WTC11 (cell line): ENCODE measurements at regions not wholly inside any gene's neighbourhood (a gene's known extent, or its start where the extent isn't known, plus 50 kb on each side); places are given as distances from the start of the nearest gene placed in this dataset.

ENCODE experiments used
- ATF6 ChIP-seq: sonication (generic); formaldehyde crosslinking; IDR thresholded peaks from 2 replicates; pipeline ENCODE4 v1.8.1; 2023; ENCODE audit warnings: mild to moderate bottlenecking, missing genetic modification reagents
- E2F4 ChIP-seq: sonication (generic); formaldehyde crosslinking; IDR thresholded peaks from 2 replicates; pipeline ENCODE4 v1.8.1; 2022; ENCODE audit warnings: low read depth, mild to moderate bottlenecking, moderate library complexity, missing genetic modification reagents, borderline replicate concordance
- ETV6 ChIP-seq: sonication (generic); formaldehyde crosslinking; IDR thresholded peaks from 2 replicates; pipeline ENCODE4 v1.8.1; 2022; ENCODE audit warnings: mild to moderate bottlenecking, missing genetic modification reagents
- FOXK1 ChIP-seq: sonication (generic); formaldehyde crosslinking; IDR thresholded peaks from 2 replicates; pipeline ENCODE4 v1.8.0; 2022; ENCODE audit warnings: mild to moderate bottlenecking, moderate library complexity, missing genetic modification reagents
- FOXP1 ChIP-seq: sonication (generic); formaldehyde crosslinking; IDR thresholded peaks from 2 replicates; pipeline ENCODE4 v1.8.0; 2022; ENCODE audit warnings: missing genetic modification reagents, mild to moderate bottlenecking, moderate library complexity, borderline replicate concordance
- FOXP4 ChIP-seq: sonication (generic); formaldehyde crosslinking; IDR thresholded peaks from 2 replicates; pipeline ENCODE4 v1.8.0; 2022; ENCODE audit warnings: mild to moderate bottlenecking, missing genetic modification reagents
- GRHL2 ChIP-seq: fragments of 250-450 bp; sonication (Bioruptor Pico); IDR thresholded peaks from 2 replicates; pipeline ENCODE4 v1.8.0; 2022; ENCODE audit warnings: mild to moderate bottlenecking, moderate library complexity; ENCODE audit not compliant: insufficient replicate concordance, severe bottlenecking
- GTF2I ChIP-seq: fragments of 250-450 bp; sonication (Bioruptor Pico); conservative IDR thresholded peaks from 2 replicates; pipeline ENCODE4 v1.4.0; 2021; ENCODE audit warnings: mild to moderate bottlenecking
- HMGA2 ChIP-seq: fragments of 250-450 bp; sonication (Bioruptor Pico); IDR thresholded peaks from 2 replicates; pipeline ENCODE4 v1.4.0; 2021; ENCODE audit warnings: mild to moderate bottlenecking, moderate library complexity
- HMGXB4 ChIP-seq: sonication (generic); formaldehyde crosslinking; IDR thresholded peaks from 2 replicates; pipeline ENCODE4 v1.8.1; 2023; ENCODE audit warnings: mild to moderate bottlenecking, moderate library complexity, missing genetic modification reagents
- KAT7 ChIP-seq: sonication (generic); formaldehyde crosslinking; IDR thresholded peaks from 2 replicates; pipeline ENCODE4 v1.8.1; 2023; ENCODE audit warnings: missing genetic modification reagents, mild to moderate bottlenecking, borderline replicate concordance
- OVOL2 ChIP-seq: fragments of 250-450 bp; sonication (Bioruptor Pico); IDR thresholded peaks from 2 replicates; pipeline ENCODE4 v1.9.0; 2021; ENCODE audit warnings: mild to moderate bottlenecking, borderline replicate concordance
- RELA ChIP-seq: sonication (generic); formaldehyde crosslinking; IDR thresholded peaks from 2 replicates; pipeline ENCODE4 v1.8.1; 2022; ENCODE audit warnings: missing genetic modification reagents, mild to moderate bottlenecking, borderline replicate concordance
- RORB ChIP-seq: fragments of 250-450 bp; sonication (Bioruptor Pico); IDR thresholded peaks from 2 replicates; pipeline ENCODE4 v1.9.0; 2021; ENCODE audit warnings: mild to moderate bottlenecking
- USF2 ChIP-seq: sonication (generic); formaldehyde crosslinking; IDR thresholded peaks from 2 replicates; pipeline ENCODE4 v1.8.1; 2023; ENCODE audit warnings: mild to moderate bottlenecking, missing genetic modification reagents, moderate library complexity
- ZBTB21 ChIP-seq: sonication (generic); formaldehyde crosslinking; IDR thresholded peaks from 2 replicates; pipeline ENCODE4 v1.8.1; 2023; ENCODE audit warnings: mild to moderate bottlenecking, missing genetic modification reagents, borderline replicate concordance
- ZNF121 ChIP-seq: sonication (generic); formaldehyde crosslinking; IDR thresholded peaks from 2 replicates; pipeline ENCODE4 v1.8.0; 2023; ENCODE audit warnings: missing genetic modification reagents
- ZNF138 ChIP-seq: sonication (generic); formaldehyde crosslinking; conservative IDR thresholded peaks from 2 replicates; pipeline ENCODE4 v1.8.1; 2022; ENCODE audit warnings: mild to moderate bottlenecking, moderate library complexity, missing genetic modification reagents
- ZNF396 ChIP-seq: fragments of 250-450 bp; sonication (Bioruptor Pico); IDR thresholded peaks from 2 replicates; pipeline ENCODE4 v1.8.0; 2021; ENCODE audit warnings: mild to moderate bottlenecking, moderate library complexity, borderline replicate concordance
- ZNF423 ChIP-seq: fragments of 250-450 bp; sonication (Bioruptor Pico); IDR thresholded peaks from 2 replicates; pipeline ENCODE4 v2.1.2; 2022; ENCODE audit warnings: mild to moderate bottlenecking, moderate library complexity
- TF ChIP-seq, protein P1 (sequence below): sonication (generic); formaldehyde crosslinking; IDR thresholded peaks from 2 replicates; pipeline ENCODE4 v1.8.1; 2022; ENCODE audit warnings: missing genetic modification reagents, borderline replicate concordance
- TF ChIP-seq, protein P2 (sequence below): sonication (generic); formaldehyde crosslinking; IDR thresholded peaks from 2 replicates; pipeline ENCODE4 v1.8.1; 2023; ENCODE audit warnings: mild to moderate bottlenecking, missing genetic modification reagents, moderate library complexity
- TF ChIP-seq, protein P3 (sequence below): sonication (generic); formaldehyde crosslinking; IDR thresholded peaks from 2 replicates; pipeline ENCODE4 v1.8.0; 2023; ENCODE audit warnings: missing genetic modification reagents, mild to moderate bottlenecking, borderline replicate concordance

DNA sequence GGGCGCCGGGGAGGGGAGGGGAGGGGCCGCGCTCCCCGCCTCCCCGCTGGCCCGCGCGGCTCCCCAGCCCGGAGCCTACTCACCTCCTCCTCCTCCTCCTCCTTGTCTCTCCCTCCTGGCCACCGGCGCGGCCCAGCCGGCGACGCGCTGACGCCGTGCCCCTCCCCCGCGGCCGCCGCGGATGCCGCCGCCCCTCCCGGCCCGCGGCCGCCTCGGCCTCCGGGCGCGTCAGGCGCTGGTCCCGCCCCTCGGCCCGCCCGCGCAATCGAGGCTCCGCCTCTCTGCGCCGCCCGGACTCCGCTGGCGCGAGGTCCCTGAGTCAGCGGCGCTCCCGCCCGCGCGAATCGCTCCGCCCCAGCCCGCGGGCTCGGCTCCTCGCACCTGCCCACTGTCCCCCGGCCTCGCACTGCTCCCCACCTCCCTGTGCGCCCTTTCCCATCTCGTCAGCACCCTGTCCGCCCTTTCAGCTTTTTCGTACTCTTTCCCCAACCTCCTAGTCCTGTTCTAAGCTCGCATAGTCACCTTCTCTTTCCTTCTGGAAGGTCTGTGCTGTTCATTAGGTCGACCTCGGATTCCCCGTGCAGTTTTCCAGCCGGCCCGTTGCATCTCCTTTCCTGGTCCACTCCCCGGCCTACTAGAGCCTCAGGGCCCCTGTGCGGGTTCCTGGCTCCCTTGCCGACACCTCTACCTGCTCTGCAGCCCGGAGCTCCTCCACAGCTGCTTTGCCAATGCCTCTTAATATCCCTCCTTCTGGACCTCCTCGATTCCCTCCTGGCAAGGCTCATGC, 187.4 kb downstream of the ZEB2 start (continued):
- TF ChIP-seq HMGXB4 (CRISPR knock-in tag) (no peak), GRHL2 (CRISPR knock-in tag) (no peak), KAT7 (CRISPR knock-in tag) (no peak), ATF6 (CRISPR knock-in tag) (no peak), USF2 (peak; percentile 29; the same call in 1 of the 2 replicates), ETV6 (peak; percentile 80), ZNF138 (CRISPR knock-in tag) (no peak), FOXP4 (CRISPR knock-in tag) (peak; percentile 89), ZNF423 (CRISPR knock-in tag) (0 out of 2 replicates have a peak, but pooled peaks have one; percentile 29), HMGA2 (CRISPR knock-in tag) (no peak), FOXP1 (peak; percentile 94), FOXK1 (CRISPR knock-in tag) (peak; percentile 72; the same call in 1 of the 2 replicates), E2F4 (CRISPR knock-in tag) (0 out of 2 replicates have a peak, but pooled peaks have one; percentile 43), OVOL2 (CRISPR knock-in tag) (no peak), ZNF121 (no peak), RELA (no peak), GTF2I (CRISPR knock-in tag) (no peak), RORB (CRISPR knock-in tag) (no peak), ZBTB21 (CRISPR knock-in tag) (peak; percentile 75; the same call in 1 of the 2 replicates), ZNF396 (CRISPR knock-in tag) (no peak)
- TF ChIP-seq, protein P1, sequence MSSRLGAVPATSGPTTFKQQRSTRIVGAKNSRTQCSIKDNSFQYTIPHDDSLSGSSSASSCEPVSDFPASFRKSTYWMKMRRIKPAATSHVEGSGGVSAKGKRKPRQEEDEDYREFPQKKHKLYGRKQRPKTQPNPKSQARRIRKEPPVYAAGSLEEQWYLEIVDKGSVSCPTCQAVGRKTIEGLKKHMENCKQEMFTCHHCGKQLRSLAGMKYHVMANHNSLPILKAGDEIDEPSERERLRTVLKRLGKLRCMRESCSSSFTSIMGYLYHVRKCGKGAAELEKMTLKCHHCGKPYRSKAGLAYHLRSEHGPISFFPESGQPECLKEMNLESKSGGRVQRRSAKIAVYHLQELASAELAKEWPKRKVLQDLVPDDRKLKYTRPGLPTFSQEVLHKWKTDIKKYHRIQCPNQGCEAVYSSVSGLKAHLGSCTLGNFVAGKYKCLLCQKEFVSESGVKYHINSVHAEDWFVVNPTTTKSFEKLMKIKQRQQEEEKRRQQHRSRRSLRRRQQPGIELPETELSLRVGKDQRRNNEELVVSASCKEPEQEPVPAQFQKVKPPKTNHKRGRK: no peak
- TF ChIP-seq, protein P2, sequence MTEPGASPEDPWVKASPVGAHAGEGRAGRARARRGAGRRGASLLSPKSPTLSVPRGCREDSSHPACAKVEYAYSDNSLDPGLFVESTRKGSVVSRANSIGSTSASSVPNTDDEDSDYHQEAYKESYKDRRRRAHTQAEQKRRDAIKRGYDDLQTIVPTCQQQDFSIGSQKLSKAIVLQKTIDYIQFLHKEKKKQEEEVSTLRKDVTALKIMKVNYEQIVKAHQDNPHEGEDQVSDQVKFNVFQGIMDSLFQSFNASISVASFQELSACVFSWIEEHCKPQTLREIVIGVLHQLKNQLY (CRISPR knock-in tag): no peak
- TF ChIP-seq, protein P3, sequence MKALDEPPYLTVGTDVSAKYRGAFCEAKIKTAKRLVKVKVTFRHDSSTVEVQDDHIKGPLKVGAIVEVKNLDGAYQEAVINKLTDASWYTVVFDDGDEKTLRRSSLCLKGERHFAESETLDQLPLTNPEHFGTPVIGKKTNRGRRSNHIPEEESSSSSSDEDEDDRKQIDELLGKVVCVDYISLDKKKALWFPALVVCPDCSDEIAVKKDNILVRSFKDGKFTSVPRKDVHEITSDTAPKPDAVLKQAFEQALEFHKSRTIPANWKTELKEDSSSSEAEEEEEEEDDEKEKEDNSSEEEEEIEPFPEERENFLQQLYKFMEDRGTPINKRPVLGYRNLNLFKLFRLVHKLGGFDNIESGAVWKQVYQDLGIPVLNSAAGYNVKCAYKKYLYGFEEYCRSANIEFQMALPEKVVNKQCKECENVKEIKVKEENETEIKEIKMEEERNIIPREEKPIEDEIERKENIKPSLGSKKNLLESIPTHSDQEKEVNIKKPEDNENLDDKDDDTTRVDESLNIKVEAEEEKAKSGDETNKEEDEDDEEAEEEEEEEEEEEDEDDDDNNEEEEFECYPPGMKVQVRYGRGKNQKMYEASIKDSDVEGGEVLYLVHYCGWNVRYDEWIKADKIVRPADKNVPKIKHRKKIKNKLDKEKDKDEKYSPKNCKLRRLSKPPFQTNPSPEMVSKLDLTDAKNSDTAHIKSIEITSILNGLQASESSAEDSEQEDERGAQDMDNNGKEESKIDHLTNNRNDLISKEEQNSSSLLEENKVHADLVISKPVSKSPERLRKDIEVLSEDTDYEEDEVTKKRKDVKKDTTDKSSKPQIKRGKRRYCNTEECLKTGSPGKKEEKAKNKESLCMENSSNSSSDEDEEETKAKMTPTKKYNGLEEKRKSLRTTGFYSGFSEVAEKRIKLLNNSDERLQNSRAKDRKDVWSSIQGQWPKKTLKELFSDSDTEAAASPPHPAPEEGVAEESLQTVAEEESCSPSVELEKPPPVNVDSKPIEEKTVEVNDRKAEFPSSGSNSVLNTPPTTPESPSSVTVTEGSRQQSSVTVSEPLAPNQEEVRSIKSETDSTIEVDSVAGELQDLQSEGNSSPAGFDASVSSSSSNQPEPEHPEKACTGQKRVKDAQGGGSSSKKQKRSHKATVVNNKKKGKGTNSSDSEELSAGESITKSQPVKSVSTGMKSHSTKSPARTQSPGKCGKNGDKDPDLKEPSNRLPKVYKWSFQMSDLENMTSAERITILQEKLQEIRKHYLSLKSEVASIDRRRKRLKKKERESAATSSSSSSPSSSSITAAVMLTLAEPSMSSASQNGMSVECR (CRISPR knock-in tag): no peak
